Jurkat, Clone E6-1 (cell line): ENCODE measurements at regions not wholly inside any gene's neighbourhood (a gene's known extent, or its start where the extent isn't known, plus 50 kb on each side); places are given as distances from the start of the nearest gene placed in this dataset.
A peak's percentile ranks its signal among the peaks of the same experiment; 100 is the strongest.

ENCODE experiments used
- DNase-seq: peaks from one replicate; pipeline ENCODE4 v3.0.0-alpha.2; 2011; ENCODE audit warnings: low read depth, low spot score
- H3K4me3 ChIP-seq: 2 replicates; pipeline ENCODE4 v1.5.1; 2011; ENCODE audit warnings: mild to moderate bottlenecking, low read length, control low read depth, moderate library complexity

DNA sequence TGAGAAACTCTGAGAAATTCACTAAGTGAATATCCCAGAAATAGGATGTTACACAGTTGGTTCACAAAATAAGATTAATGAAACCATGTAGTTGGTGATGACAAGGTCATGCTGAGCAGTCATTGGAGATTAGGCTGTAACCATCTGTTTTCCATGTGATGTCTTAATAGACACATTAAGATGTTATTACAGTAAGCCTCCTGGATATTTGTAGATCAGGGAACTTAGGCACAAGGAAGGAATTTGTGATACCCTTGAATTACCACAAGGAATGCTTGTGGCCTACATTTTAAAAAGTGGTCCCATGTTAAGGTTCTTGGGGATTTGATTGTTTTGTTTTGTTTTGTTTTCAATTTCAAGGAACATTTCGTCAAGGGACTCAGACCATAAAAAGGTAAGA, 185.6 kb upstream of the BANK1 start:
- H3K4me3 ChIP-seq: no peak overlapping the region
- no peak for DNase-seq

- H3K4me3 ChIP-seq: no peak overlapping the region
- DNase-seq: no peak
Measured at GRCh38 chr4:101600287-101600686, 190.2 kb upstream of the BANK1 start.

DNA sequence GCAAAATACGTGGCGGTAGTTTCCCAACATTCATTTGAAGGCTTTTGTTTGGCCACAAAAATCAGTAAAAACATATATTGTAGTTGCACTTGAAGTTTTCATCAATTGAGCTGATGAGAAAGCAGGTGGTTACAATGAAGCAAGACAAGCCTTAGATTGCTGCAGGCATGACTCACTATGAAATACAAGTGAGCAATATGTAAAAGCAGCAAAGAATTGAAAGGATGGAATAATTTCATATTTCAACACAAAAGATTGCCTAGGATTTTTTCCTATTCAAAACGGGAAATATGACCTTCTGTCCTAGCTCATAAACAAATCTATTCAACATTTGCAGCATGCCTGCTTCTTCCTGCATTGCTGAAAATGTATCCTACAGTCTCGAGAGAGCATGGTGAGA, 190.9 kb upstream of the BANK1 start:
- H3K4me3 ChIP-seq: no peak overlapping the region
- DNase-seq: no peak

GRCh38 chr4:101596781-101597552, 193.6 kb upstream of the BANK1 start:
- DNase-seq: peak; percentile 32
- no peak overlapping the region for H3K4me3 ChIP-seq

- no peak for DNase-seq
- no peak overlapping the region for H3K4me3 ChIP-seq
Measured at GRCh38 chr4:101594588-101594987, 195.9 kb upstream of the BANK1 start.

- no peak for DNase-seq
Measured at GRCh38 chr4:101593666-101594065, 196.9 kb upstream of the BANK1 start.

DNA sequence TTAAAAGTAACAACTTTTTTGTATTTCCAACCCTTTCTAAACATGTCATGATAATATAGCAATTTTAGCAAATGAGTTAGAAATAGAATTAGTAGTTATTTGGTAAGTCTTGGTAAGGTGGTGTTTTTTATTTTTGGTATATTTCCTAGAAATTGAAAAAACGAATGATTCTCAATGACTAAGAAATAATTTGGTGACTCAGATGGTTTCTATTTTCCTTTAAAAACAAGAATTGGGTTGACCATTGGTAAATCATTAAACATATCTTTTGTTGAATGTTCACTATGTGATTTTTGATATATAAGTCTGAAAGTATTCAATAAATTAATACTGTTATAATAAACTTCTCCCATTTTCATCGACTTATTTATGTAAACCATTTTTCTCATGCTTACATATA, 206.2 kb upstream of the BANK1 start:
- no peak for DNase-seq
- no peak overlapping the region for H3K4me3 ChIP-seq

More at GRCh38 chr4:101593666-101594065, 196.9 kb upstream of the BANK1 start:
- no peak overlapping the region for H3K4me3 ChIP-seq

DNA sequence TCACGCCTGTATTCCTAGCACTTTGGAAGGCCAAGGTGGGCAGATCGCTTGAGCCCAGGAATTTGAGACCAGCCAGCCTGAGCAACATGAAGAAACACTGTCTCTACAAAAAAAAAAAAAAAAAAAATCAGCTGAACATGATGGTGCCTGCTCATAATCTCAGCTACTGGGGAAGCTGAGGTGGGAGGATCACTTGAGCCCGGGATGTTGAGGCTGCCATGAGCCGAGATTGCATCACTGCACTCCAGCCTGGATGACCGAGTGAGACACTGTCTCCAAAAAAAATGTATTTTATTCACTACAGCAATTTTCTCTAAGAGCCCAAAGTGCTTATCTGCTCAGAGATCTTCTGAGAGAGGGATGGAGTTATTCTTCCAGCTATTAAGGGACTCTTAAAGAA, 215.8 kb upstream of the PPP3CA start:
- no peak for DNase-seq
- no peak overlapping the region for H3K4me3 ChIP-seq

GRCh38 chr4:101556842-101557241, 209.5 kb upstream of the PPP3CA start:
- no peak for DNase-seq
- no peak overlapping the region for H3K4me3 ChIP-seq

DNA sequence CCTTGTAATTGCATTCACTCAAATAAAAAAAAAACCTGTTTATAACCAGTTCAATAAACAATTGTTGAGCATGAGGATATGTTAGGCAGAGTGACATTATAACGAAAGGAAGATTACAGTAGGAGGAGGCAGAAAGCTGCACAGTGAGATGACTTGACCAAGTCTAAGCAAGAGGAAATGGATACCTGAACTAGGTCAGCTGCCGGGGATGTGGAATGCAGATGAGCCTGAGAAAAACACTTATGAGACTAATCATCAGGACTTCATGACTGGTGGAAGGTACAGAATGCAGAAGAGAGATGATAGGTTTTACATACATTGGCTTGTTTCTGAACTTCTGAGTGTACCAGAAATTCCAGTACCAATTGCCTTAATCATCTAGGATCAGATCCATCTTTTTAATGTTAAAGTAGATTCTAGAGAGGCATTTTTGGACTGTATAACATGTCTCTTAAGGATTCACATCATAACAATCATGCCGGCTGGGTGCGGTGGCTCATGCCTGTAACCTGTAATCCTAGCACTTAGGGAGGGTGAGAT, 208.1 kb upstream of the PPP3CA start:
- H3K4me3 ChIP-seq: no peak overlapping the region
- no peak for DNase-seq

- no peak overlapping the region for H3K4me3 ChIP-seq
- no peak for DNase-seq
Measured at GRCh38 chr4:101540336-101540735, 193.0 kb upstream of the PPP3CA start.

GRCh38 chr4:101528526-101528925, 181.2 kb upstream of the PPP3CA start:
- H3K4me3 ChIP-seq: no peak overlapping the region
- no peak for DNase-seq

DNA sequence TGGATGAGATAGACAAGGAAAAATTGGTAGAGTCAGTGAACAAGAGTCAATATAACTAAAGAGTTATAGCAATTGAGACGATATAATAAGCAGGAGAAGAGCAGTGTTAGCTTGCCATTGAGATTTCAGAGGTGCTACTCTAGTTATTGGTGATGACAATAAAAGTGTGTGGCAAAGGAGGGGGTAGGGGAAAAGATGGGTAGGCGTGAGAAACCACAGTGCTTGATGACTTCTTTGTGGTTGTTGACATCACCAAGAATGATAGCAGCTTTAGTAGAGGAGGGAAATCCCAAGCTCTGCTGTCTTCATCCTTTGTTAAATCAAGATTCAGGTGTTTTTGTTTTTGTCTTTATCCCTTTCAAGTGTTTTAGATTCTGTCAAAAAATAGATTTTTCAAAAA, 179.9 kb upstream of the PPP3CA start:
- H3K4me3 ChIP-seq: no peak overlapping the region
- DNase-seq: peak; percentile 15

DNA sequence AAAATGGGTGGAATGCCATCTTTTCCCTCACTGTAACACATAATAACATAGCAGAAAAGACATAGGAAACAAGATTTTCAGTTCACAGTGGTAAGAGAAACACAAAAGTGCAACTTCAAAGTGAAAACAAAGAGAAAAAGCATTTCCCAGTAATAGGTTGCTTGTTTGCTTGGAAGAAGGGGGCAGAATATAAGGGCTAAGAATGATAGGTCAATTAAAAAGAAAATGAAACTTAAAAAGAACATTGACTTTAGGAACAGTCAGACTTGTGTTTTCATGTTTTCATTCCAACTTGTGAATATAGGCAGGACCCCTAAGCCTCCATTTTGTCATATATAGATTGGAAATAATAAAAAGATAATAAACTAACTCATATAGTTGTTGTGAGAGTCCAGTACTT, 168.2 kb upstream of the PPP3CA start:
- DNase-seq: no peak
- H3K4me3 ChIP-seq: no peak overlapping the region

- DNase-seq: no peak
- H3K4me3 ChIP-seq: no peak overlapping the region
Measured at GRCh38 chr4:101515099-101515498, 167.8 kb upstream of the PPP3CA start.

- DNase-seq: no peak
- no peak overlapping the region for H3K4me3 ChIP-seq
Measured at GRCh38 chr4:101512416-101512815, 165.1 kb upstream of the PPP3CA start.

DNA sequence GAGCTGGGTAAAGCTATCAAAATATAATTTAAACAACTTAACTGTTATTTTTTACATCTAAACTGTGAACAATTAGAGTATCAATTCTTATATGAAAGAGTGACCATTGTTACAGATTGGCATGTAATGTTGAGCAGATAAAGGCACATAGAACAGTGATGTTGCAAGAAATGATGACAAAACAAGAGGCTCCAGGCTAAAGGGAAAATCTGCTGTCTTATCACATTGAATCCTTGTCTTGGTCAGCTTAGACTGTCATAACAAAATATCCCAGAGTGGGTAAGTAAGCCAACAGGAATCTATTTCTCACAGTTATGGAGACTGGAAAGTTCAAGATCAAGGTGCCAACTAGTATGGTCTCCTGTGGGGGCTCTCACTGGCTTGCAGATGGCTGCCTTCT, 154.1 kb upstream of the PPP3CA start:
- no peak for DNase-seq
- no peak overlapping the region for H3K4me3 ChIP-seq

GRCh38 chr4:101500742-101501141, 153.4 kb upstream of the PPP3CA start:
- no peak for DNase-seq
- H3K4me3 ChIP-seq: no peak overlapping the region

GRCh38 chr4:101475246-101475645, 127.9 kb upstream of the PPP3CA start:
- no peak for DNase-seq
- no peak overlapping the region for H3K4me3 ChIP-seq

GRCh38 chr4:101471201-101471600, 123.9 kb upstream of the PPP3CA start:
- H3K4me3 ChIP-seq: no peak overlapping the region
- DNase-seq: no peak

DNA sequence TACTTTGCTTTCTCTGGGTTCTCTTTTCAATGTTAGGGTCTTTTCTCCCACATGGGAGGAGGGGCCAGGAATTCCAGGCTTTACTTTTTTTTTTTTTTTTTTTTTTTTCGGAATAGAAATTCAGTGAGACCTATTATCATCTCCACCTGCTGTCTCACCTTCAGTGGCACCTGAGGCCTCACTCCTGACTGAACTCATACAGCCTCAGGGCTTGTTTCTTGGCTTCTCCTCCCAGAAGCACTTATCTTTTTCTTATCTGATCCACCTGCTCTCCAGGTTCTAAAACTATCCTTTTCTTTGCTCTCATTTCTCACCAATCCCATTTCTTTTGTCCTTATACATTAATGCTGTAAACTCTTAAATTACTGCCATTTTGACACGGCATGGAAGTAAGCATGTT, 117.3 kb upstream of the PPP3CA start:
- no peak for DNase-seq
- H3K4me3 ChIP-seq: no peak overlapping the region
